ENCODE measurements at regions not wholly inside any gene's neighbourhood (a gene's known extent, or its start where the extent isn't known, plus 50 kb on each side); places are given as distances from the start of the nearest gene placed in this dataset.

- TF ChIP-seq ATF3 (IDR thresholded peaks at IDR 0.05), result no peak
- no peak for TF ChIP-seq CTCF (IDR thresholded peaks at IDR 0.05; ENCODE audit: low read depth, low read length, missing input control)
- no peak for TF ChIP-seq FOXA1 (IDR thresholded peaks at IDR 0.05)
- no peak for TF ChIP-seq HNF4A (conservative IDR thresholded peaks at IDR 0.05)
- TF ChIP-seq RAD21 (IDR thresholded peaks at IDR 0.05), result no peak
- TF ChIP-seq REST (IDR thresholded peaks at IDR 0.05), result no peak
- TF ChIP-seq GABPA (IDR thresholded peaks at IDR 0.05 in 1 of 2, conservative IDR thresholded peaks at IDR 0.05 in 1 of 2), result no peak
- TF ChIP-seq RXRA (IDR thresholded peaks at IDR 0.05), result no peak
- TF ChIP-seq TAF1 (conservative IDR thresholded peaks at IDR 0.05), result no peak
Observed at GRCh38 chr13:56201834-56202233, 938.9 kb upstream of the PRR20A start.
